HG03457 (cell line): ENCODE measurements at regions not wholly inside any gene's neighbourhood (a gene's known extent, or its start where the extent isn't known, plus 50 kb on each side); places are given as distances from the start of the nearest gene placed in this dataset.
A peak's percentile ranks its signal among the peaks of the same experiment; 100 is the strongest.
"Not testable (repeated sequence)": the region's sequence is repeated elsewhere in the genome, so short reads cannot be mapped to it uniquely, and the experiment has no call there.

ENCODE experiments used
- ATAC-seq: cut with Tn5 transposase; IDR thresholded peaks from one replicate; pipeline ENCODE4 v1.9.1; 2021; ENCODE audit warnings: moderate number of reproducible peaks; ENCODE audit not compliant: unreplicated experiment

DNA sequence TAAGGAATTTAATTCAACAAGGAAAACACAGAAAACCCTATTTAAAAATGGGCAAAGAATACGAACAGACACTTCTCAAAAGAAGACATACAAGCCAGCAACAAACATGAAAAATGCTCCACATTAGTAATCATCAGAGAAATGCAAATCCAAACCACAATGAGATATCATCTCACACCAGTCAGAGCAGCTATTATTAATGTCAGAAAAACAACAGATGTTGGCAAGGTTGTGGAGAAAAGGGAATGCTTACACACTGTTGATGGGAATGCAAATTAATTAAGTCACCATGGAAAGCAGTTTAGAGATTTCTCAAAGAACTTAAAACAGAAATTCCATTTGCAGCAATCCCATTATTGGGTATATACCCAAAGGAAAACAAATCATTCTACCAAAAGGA lies 55.2 kb downstream of the GCC1 start:
- no peak for ATAC-seq

DNA sequence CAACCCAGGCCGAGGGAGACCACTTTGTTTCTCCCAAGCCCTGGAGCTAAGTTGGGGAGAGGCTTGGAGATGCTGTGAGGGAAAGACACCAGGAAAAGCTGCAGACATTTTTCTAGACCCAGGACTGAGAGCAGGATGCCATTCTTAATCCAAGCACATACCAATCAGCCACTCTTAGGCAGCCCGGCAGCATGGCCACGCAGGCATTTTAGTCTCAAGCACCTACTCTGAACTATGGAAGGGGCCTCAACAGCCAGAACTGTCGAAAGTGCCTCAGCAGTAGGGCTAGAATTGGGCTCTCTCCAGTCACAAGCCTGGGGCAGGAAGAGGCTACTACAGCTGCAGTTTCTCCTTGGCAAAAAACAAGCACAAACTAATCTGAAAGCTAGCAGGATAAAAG lies 57.8 kb downstream of the GCC1 start:
- no peak for ATAC-seq

GRCh38 chr7:127525866-127526480 lies 59.4 kb downstream of the GCC1 start:
- no peak for ATAC-seq

DNA sequence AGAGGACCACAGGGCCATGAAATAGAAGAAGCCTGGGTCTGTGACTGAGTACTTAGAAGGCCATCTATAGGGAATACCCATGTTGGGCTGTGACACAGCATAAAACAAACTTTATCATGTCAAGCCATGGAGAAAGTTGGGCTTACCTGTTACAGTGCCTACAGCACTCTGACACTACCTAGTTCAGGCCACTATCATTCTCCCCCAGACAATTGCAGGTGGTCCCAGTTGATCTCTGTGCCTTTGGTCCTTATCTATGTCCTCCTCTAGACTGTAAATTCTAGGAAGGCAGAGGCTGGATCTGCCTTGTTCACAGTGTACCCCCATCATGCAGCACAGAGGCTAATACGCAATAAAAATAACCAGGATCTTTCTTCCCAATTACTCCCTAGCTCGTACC lies 69.1 kb downstream of the GCC1 start:
- ATAC-seq = no peak

DNA sequence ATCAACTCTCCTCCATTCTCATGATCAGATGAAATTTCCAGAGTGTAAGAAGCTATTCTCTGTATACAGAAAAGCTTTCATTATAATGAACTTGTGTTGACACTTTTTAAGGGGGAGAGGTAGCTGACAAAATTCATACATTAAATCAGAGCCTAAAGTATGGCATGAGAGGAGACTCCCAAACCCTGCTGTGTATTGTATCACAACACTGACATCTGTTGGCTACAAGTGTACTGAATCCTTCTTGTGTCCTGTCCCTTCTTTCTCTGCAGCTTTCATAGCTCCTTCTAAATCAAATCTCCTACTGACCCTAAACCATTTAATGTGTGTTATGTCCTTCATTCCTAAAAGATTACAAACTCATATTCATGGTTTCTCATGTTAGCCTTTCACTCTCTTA lies 70.9 kb downstream of the GCC1 start:
- ATAC-seq = no peak

DNA sequence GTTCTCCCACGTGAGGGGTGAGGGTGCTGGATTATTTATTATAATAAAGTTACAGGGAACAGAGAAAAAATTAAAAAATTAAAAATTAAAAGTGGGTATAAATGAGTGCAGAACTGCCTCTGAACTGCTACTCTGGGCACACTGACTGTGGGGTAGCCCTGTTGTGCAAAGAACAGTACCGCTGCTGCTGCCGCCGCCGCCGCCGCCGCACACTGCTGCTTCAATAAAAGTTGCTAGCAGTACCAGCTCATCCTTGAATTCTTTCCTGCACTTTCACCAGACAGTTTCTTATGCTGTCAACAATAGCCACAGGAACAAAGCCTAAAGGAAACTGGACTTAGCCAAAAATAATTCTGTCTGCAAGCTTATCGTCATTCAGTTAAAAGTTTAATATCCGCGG lies 72.1 kb downstream of the GCC1 start:
- ATAC-seq = no peak

DNA sequence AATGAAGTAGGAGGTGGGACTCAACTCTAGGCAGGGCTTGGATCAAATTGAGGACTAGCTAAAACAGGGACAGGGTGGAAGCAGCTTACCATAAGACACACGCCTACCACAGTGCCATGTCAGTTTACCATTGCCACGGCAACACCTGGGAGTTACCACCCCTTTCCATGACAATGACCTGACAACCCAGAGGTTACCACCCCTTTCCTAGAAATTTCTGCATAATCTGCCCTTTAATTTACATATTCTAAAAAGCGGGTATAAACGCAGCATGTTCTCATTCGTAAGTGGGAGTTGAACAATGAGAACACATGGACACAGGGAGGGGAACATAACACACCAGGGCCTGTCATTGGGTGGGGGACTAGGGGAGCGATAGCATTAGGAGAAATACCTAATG lies 72.7 kb downstream of the GCC1 start:
- ATAC-seq = no peak

- ATAC-seq = no peak
Measured at GRCh38 chr7:127504715-127505114, 80.7 kb downstream of the GCC1 start.

DNA sequence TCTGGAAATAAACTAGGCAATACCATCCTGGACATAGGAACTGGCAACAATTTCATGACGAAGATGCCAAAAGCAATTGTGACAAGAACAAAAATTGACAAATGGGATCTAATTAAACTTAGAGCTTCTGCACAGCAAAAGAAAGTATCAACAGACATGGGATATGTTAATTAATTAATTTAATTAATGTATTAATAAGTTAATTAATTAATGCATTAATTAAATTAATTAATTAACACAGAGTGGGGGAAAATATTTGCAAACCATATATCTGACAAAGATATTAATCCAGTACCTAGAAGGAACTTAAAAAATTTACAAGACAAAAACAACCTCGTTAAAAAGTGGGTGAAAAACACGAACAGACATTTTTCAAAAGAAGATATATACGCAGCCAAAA lies 83.6 kb downstream of the GCC1 start:
- ATAC-seq = no peak

DNA sequence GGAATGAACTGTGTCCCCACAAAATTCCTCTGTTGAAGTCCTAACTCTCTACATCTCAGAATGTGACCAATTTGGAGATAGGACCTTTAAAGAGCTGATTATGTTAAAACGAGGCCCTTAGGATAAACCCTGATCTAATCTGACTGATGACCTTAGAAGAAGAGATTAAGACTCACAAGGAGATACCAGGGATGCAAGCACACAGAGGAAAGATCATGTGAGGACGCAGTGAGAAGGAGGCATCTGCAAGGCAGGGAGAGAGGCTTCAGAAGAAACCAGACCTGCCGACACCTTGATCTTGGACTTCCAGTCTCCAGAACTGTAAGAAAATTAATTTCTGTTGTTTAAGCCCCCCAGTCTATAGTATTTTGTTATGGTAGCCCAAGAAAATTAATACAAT lies 94.9 kb upstream of the ZNF800 start:
- no peak for ATAC-seq

DNA sequence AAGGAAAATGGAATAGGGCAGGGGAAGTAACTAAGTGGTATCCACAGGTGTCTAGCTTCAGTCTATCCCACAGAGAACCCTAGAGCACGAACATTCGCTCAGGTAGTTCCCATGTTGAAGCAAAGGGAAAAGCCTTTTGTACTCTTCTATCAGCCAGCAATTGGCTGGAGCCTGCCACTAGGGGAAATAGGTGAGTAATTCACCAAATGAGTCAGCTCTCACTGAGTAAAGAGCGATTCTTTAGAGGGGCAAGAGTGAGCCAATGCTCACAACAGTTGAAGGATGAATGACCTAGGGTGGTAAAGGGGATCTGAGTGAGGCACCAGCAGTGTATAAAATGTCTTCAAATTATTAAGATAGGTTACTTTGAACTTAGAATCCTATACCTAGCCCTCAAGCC lies 94.1 kb upstream of the ZNF800 start:
- ATAC-seq = no peak

- ATAC-seq = no peak
Measured at GRCh38 chr7:127485482-127485881, 93.0 kb upstream of the ZNF800 start.

- no peak for ATAC-seq
Measured at GRCh38 chr7:127484954-127485353, 92.4 kb upstream of the ZNF800 start.

DNA sequence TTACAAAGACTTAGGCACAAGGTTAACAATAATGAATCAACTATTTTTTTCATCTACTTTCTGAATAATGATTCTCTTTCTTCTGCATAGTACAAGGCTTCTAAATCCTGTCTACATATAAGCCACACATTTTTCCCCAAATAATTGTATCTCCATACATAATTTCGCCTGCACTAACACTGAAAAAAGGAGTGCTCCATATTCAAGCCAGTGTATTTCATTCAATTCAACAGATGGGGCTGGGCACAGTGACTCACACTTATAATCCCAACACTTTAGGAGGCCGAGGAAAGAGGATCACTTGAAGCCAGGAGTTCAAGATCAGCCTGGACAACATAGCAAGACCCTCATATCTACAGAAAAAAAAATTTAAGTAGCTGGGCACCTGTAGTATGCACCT lies 86.0 kb upstream of the ZNF800 start:
- ATAC-seq = no peak

GRCh38 chr7:127478024-127478355 lies 85.5 kb upstream of the ZNF800 start:
- no peak for ATAC-seq

DNA sequence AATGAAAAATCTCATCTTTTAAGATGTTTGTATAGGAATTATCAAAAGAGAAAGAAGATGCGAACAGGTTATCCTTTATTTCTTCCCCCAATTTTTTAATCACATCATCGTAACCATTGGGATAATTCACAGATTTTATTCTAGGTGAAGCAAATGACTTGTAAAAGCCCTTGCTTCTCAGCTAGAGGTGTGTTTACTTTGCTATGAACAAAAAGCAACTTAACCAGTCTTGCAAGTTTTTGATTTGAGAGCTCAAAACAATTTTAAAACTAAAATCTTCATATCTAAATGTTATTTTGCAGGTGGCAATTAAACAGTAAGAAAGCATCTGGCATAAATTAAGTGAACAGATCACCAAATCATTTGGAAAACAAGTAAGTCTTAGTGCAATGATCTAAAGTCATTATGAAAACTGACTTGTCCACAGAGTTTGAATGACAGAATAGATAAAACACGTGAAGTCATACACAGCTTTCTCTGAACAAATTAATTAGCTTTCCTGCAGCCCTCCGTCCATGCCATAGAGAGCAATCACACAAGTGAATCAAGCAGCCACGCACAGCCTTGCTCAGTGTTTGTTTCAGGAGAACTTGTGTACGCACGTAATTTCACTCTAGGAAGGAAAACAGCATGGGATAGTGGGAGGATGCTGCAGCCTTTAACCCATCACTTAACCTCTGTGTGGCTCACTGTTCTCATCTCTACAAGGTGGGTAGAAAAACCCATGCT lies 85.0 kb upstream of the ZNF800 start:
- no peak for ATAC-seq

- no peak for ATAC-seq
Measured at GRCh38 chr7:127476618-127477017, 84.1 kb upstream of the ZNF800 start.

DNA sequence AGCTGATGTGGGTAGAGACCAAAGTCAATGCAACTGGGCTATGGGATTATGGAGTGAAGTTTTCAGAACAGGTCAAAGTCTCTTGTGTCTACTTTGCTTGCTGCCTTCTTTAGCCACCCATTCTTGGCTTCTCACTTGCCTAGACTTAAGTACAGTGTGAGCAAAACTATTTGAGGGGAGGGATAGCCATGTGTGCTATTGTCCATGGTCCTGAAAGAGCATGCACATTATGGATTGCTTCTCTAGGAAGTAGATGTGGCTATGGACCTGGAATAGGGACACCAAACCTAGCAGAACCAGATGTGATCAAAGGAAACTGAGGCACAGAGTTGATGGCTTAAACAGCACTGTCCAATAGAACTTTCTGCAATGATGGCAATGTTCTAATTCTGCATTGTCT lies 81.9 kb upstream of the ZNF800 start:
- no peak for ATAC-seq

GRCh38 chr7:127473409-127473808 lies 80.9 kb upstream of the ZNF800 start:
- no peak for ATAC-seq

DNA sequence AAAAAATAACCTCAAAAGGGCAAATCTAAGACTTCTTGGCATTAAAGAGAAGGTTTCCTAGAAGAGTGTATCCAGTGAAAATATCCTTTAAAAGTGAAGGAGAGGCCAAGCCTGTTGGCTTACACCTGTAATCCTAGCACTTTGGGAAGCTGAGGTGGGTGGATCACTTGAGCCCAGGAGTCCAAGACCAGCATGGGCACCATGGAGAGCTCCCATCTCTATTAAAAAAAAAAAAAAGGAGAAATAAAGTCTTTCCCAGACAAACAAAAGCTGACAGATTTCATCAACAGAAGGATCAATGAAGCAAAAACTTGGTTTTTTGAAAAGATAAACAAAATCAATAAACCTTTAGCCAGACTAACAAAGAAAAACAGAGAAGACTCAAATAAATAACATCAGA lies 67.6 kb upstream of the ZNF800 start:
- ATAC-seq = no peak

DNA sequence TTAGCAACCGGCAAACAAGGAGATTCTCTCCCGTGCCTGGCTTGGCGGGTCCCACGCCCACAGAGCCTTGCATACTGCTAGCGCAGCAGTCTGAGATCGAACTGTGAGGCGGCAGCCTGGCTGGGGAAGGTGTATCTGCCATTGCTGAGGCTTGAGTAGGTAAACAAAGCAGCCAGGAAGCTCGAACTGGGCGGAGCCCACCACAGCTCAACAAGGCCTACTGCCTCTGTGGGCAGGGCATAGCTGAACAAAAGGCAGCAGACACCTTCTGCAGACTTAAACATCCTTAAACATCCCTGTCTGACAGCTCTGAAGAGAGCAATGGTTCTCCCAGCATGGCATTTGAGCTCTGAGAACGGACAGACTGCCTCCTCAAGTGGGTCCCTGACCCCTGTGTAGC lies 58.8 kb upstream of the ZNF800 start:
- not testable (repeated sequence) for ATAC-seq

- ATAC-seq = no peak
Measured at GRCh38 chr7:127448566-127448965, 56.1 kb upstream of the ZNF800 start.

DNA sequence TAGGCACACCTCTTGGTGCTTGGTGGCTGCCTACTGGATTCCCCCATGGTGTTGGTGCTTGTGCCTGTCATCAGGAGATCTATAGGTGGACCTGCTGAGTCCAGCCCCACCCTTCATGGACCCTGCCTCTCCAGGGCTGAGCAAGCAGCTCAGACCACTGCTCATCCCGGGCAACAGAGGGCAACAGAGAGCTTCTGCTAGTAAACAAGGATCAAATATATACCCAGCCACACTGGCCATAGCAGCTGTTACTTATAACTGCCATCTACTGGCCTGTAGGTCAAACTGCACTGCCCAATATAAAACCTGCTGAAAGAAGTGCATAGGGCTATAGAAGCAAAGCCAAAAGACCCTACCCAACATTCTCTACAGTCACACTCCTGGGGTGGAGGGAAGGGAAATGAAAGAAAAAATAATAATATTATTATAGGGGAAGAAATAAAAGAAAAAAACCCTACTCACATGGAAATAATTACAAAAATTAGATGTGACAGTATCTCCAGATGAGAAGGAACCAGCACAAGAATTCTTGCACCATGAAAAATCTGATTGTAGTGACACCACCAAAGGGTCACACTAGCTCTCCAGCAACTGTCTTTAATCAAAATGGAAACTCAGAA lies 54.9 kb upstream of the ZNF800 start:
- peak; percentile 100 for ATAC-seq
